Breast epithelium (tissue), 3 donors: ENCODE measurements at regions not wholly inside any gene's neighbourhood (a gene's known extent, or its start where the extent isn't known, plus 50 kb on each side); places are given as distances from the start of the nearest gene placed in this dataset.

Experiments
- CTCF ChIP-seq, 3 donors: fragments of 450-650 bp; IDR thresholded peaks; one replicate each; pipeline ENCODE4 v1.5.1; 2016 to 2017; ENCODE audit warnings: antibody characterized with exemption in 3 of 3, mild to moderate bottlenecking in 3 of 3, moderate library complexity in 3 of 3
- POLR2A ChIP-seq: fragments of 450-650 bp; IDR thresholded peaks from one replicate; pipeline ENCODE4 v1.6.1; 2016; ENCODE audit warnings: antibody characterized with exemption, mild to moderate bottlenecking, moderate library complexity
- POLR2AphosphoS5 ChIP-seq, 3 donors: sonication (generic); formaldehyde crosslinking; IDR thresholded peaks; one replicate each; pipeline ENCODE4 v1.6.1; 2017; ENCODE audit warnings: antibody characterized with exemption in 3 of 3

GRCh38 chr1:58065520-58065919 lies 481.0 kb downstream of the OMA1 start:
- TF ChIP-seq CTCF (IDR thresholded peaks at IDR 0.05) (no peak), POLR2A (no peak), POLR2AphosphoS5 (IDR thresholded peaks at IDR 0.05) (no peak)
